EL (cell line): ENCODE measurements at regions not wholly inside any gene's neighbourhood (a gene's known extent, or its start where the extent isn't known, plus 50 kb on each side); places are given as distances from the start of the nearest gene placed in this dataset.
"Not testable (repeated sequence)": the region's sequence is repeated elsewhere in the genome, so short reads cannot be mapped to it uniquely, and the experiment has no call there.

Source experiments
- DNase-seq: peaks from one replicate; pipeline ENCODE4 v3.0.0-alpha.2; 2016

GRCh38 chr7:94174956-94175355 lies 170.8 kb upstream of the BET1 start:
- DNase-seq: no peak

- DNase-seq: no peak
Observed at GRCh38 chr7:94176694-94177200, 172.6 kb upstream of the BET1 start.

GRCh38 chr7:94177441-94177840 lies 173.3 kb upstream of the BET1 start:
- DNase-seq: no peak

GRCh38 chr7:94178230-94178629 lies 174.1 kb upstream of the BET1 start:
- DNase-seq: no peak

DNA sequence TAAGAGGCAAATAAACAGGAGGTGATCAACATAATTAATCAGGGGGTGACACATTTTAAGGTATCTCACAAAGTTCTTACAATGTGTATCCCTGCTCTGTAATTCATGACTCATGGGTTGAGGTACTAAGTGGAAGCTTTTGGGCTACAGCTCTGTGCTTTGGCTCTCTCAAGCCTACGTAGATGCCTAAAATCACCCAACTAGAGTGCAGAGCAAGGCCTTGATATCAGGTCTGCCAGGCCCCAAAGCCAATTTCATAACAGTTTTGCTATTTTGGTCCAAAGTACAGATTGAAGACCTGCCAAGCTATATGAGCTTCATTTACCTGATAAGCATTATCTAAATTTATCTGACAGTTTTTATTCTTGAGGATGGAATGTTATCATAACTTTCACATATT lies 175.3 kb upstream of the BET1 start:
- no peak for DNase-seq

DNA sequence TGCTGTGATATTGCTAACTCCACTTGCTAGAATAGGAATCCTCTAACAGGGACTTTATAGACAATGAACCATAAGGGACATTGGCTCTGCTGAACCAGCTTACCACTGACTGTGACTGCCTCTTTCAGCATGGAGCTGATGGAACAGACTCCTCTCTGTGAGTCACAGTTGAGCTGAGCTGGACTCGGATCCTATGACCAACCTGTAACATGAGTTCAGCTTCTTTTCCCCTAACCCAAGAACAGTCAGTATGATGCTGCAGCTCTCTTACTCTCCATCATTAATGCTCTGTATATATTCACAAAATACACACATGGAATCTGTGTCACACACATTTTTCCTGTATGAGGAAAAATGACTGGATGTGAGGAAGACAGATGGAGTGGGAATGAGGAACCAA lies 177.9 kb upstream of the BET1 start:
- DNase-seq: peak; percentile 65

DNA sequence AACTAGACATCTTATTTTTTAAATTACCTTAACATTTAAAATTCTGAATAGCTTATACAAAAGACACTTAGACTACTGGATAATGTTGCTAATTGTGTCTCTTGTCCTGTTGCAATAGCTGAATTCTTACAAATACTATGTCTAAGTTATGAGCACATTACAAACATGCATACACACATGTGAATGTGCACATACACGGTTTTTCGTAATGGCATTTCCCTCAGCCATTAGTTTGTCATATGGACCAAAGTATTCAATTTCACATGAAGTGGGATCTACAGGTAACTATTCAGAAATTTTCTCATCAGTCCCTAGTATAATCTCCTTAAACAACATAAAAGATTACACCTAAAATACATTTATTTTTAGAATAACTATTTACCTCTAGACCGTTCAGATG lies 178.6 kb upstream of the BET1 start:
- DNase-seq: no peak

DNA sequence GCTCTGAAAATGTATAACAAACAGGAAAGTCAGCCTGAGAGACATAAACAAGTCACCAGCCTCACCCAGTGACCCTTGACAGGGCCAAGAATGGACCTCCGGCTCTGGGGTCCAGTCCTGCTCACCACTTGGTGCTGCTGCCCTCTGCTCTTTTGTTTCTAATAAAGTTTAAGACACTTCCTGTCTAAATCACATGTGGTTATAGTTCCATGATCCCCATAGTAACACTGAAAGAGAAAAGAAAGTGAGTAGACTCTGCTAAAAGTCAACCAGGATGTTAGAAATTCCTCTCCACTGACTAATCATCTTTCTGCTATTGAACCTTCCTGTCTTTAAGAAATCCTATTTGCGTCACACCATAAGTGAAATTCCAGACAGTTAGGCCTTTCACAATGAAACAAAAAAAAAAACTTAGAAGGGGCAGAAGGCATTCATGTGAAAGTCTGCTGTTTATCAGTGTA lies 179.2 kb upstream of the BET1 start:
- DNase-seq: peak; percentile 98

DNA sequence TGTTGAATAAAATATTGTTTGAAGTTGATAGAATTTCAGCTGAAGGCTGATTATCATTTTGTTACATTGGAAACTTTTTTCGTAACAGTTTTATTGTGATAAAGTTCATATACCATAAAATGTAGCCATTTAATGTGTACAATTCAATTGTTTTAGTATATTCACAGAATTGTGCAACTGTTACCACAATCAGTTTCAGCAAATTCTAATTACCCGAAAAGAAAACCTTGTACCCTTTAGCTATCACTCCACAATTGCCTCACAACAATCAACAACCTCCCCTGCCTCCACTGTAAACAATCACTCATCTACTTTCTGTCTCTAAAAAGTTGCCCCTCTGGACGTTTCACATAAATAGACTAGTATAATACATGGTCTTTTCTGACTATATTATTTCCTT lies 179.7 kb upstream of the BET1 start:
- no peak for DNase-seq

DNA sequence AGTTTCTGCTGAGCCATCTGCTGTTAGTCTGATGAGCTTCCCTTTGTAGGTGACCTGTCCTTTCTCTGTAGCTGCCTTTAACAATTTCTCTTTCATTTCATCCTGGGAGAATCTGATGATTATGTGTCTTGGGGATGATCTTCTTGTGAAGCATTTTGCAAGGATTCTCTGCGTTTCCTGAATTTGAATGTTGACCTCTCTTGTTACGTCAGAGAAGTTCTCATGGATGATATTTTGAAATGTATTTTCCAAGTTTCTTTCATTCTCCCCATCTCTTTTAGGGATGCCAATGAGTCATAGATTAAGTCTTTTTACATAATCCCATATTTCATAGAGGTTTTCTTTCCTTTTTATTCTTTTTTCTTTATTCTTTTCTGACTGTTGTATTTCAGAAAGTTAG lies 184.2 kb upstream of the BET1 start:
- DNase-seq: no peak

GRCh38 chr7:94190599-94191061 lies 186.5 kb upstream of the BET1 start:
- DNase-seq: peak; percentile 97

- not testable (repeated sequence) for DNase-seq
Observed at GRCh38 chr7:94194426-94194825, 190.3 kb upstream of the BET1 start.

- DNase-seq: no peak
Observed at GRCh38 chr7:94195201-94195600, 191.0 kb upstream of the BET1 start.

- peak; percentile 8 for DNase-seq
Observed at GRCh38 chr7:94195813-94196212, 191.7 kb upstream of the BET1 start.

DNA sequence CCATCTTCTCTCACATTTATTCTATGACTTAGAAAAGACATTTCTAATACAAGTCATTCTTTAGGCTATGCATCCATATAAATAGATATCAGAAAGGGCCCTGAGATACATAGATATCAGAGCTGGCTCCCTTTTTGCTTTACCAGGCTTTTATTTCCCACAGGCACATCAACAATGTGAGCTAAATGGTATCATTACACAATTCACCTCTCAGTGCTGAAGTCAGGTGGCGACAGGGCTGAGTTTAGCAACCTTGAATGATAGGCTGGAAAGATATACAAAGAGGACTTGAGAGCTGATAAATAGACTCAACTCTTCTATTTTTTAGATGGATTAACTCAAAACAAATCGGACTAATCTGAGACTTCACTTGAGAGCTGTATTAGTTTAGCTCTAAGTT lies 189.2 kb upstream of the COL1A2 start:
- no peak for DNase-seq

DNA sequence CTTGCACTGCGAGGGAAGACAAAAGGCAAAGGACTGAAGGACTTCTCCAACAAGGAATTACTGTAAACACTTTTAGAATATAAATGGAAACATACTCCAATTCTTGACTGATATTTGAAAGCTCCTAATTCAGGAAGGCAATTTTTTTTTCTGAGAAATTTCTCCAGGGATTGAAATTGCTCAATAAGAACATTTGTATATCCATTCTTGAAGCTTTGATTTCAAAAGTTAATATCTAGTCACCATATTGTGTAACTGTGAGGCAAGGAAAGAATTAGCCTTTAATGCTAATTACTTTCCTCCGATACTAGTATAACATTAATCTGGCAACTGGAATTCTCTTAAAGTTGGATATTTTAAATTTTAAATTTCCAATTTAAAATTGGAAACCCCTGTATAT lies 188.4 kb upstream of the COL1A2 start:
- no peak for DNase-seq

DNA sequence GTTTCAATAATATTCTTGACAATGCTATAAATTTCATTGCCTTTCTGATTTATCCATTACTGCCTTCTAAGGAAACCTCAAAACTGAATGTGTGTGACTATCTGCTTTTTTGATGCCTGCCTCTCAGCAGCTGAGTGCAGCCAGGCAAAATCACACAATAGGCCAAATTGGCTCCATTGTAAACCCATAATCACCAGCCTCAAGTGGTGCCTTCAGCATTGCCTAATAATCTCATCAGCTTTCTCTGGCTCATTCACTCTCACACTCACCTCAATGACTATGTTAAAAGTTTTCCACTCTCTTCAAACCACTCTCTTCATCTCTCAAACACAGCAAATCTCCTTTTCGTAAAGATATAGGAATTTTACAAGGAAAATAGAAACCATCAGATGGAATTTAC lies 182.5 kb upstream of the COL1A2 start:
- no peak for DNase-seq

- no peak for DNase-seq
Observed at GRCh38 chr7:94216944-94217461, 177.7 kb upstream of the COL1A2 start.

DNA sequence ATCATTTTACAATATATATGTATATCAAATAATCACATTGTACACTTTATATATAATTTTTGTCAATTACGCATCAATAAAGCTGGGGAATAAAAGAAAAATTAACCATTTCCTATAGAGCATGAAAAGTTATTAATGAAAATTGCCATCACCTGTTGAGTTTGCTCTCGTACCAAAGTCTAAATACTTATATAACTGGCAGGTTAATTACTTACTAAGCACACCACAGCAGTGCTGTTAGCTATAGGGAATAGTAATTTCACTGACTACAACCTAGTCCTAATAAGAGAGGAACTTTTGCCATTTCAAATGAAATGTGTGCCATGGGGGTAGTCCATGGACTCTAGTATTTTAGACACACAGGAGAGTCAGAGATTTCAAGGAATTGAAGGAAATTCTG lies 176.9 kb upstream of the COL1A2 start:
- no peak for DNase-seq

GRCh38 chr7:94222516-94222915 lies 172.2 kb upstream of the COL1A2 start:
- DNase-seq: no peak

DNA sequence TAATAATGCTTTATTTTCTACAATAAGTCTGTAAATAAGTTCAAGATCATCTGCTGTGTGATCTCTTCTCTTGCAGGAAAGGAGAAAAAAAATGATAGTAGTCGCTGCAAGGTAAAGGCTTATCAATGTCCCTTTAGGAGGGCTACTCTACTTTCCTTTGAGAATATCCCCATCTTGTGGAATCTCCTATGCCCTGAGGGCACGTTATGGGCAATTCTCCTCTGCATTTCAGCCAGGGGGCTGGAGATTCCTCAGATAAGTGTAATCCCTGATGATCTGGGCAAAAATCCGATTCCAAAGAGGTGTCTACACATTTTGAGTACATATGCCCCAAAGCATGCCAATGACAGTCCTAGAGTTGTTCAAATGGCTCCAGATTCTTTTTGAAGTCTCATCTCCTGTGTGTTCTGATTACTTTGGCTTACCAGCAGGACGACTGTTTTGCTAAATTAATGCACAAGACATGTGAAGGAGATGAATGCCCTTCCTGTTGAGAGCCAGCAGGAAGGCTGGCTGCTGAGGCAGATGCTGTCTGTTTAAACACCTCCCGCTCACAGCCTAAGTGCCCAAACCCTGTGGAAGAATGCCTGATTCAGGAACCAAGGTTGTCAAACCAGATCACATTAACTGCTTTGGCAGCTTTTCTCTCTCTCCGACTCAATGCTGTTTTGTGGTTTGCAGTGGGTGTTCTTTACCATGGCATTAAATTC lies 171.2 kb upstream of the COL1A2 start:
- peak; percentile 74 for DNase-seq

GRCh38 chr7:94228223-94228622 lies 166.5 kb upstream of the COL1A2 start:
- no peak for DNase-seq

DNA sequence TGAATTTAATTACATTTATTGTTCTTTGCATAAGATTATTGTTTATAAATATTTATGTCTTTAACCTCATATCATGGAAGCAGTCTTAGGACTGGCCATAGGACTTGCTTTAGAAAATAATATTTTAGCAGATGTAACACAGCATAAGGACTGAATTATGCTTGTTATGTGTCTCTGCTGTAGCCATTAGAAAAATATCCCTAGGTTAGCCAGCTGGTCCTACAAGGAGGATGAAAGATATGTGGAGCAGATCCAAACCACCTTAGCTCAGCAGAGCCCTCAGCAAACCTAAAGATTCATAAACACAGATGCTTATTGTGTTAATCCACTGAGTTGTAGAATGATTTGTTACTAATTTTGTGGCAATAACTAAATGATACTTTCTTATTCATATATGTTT lies 166.0 kb upstream of the COL1A2 start:
- no peak for DNase-seq

DNA sequence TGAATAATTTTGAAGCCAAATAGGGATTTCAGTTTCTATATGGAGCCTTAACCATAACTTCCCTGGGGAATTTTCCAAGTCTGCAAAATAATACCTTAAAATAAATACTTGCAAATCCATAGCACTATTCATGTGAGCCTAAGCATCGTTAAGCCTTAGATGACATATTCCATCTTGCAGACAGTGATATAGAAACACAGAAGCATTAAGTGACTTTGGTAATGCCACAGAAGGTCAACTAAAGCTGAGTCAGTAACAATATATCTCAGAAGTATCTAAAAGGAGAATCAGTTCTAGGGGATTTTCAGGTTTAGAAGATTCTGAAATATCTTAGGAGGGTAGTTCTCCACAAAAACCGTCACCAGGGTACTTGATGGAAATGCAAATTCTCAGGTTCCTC lies 163.4 kb upstream of the COL1A2 start:
- no peak for DNase-seq

- DNase-seq: no peak
Observed at GRCh38 chr7:94236960-94237359, 157.7 kb upstream of the COL1A2 start.
